Liver (tissue), 3 donors: ENCODE measurements at regions not wholly inside any gene's neighbourhood (a gene's known extent, or its start where the extent isn't known, plus 50 kb on each side); places are given as distances from the start of the nearest gene placed in this dataset.
"Not testable (repeated sequence)": the region's sequence is repeated elsewhere in the genome, so short reads cannot be mapped to it uniquely, and the experiment has no call there.

ENCODE experiments used
- EGR1 ChIP-seq, 2 donors: IDR thresholded peaks; 2 replicates each; pipeline ENCODE4 v1.6.1; 2016 to 2018; ENCODE audit warnings: antibody characterized with exemption in 2 of 2, low read depth in 2 of 2
- JUND ChIP-seq, 2 donors: IDR thresholded peaks; 2 replicates each; pipeline ENCODE4 v1.6.1; 2016; ENCODE audit warnings: antibody characterized with exemption in 2 of 2
- MAX ChIP-seq: IDR thresholded peaks from 2 replicates; pipeline ENCODE4 v1.6.1; 2016; ENCODE audit warnings: antibody characterized with exemption
- RAD21 ChIP-seq, 2 donors: IDR thresholded peaks; 2 replicates each; pipeline ENCODE4 v1.6.1; 2016; ENCODE audit warnings: antibody characterized with exemption in 2 of 2, mild to moderate bottlenecking in 2 of 2
- SP1 ChIP-seq: IDR thresholded peaks from 2 replicates; pipeline ENCODE4 v1.6.1; 2018; ENCODE audit warnings: antibody characterized with exemption, mild to moderate bottlenecking
- TAF1 ChIP-seq: conservative IDR thresholded peaks from 2 replicates; pipeline ENCODE4 v1.6.1; 2016; ENCODE audit warnings: antibody characterized with exemption, mild to moderate bottlenecking
- ZBTB33 ChIP-seq: IDR thresholded peaks from 2 replicates; pipeline ENCODE4 v1.6.1; 2016; ENCODE audit warnings: antibody characterized with exemption
- TF ChIP-seq, protein P1 (sequence below): fragments of 150-350 bp; IDR thresholded peaks from 2 replicates; pipeline ENCODE4 v1.5.1; 2017; ENCODE audit warnings: improper control_type of control experiment, low read depth, low read length; ENCODE audit not compliant: missing input control
- donor health status: healthy.
- donor health status: healthy.

- not testable (repeated sequence) for TF ChIP-seq MAX; TAF1; EGR1 (IDR thresholded peaks at IDR 0.05; ENCODE audit: low read depth in 2 of 2); ZBTB33; JUND (IDR thresholded peaks at IDR 0.05); RAD21 (IDR thresholded peaks at IDR 0.05); SP1
- TF ChIP-seq, protein P1, sequence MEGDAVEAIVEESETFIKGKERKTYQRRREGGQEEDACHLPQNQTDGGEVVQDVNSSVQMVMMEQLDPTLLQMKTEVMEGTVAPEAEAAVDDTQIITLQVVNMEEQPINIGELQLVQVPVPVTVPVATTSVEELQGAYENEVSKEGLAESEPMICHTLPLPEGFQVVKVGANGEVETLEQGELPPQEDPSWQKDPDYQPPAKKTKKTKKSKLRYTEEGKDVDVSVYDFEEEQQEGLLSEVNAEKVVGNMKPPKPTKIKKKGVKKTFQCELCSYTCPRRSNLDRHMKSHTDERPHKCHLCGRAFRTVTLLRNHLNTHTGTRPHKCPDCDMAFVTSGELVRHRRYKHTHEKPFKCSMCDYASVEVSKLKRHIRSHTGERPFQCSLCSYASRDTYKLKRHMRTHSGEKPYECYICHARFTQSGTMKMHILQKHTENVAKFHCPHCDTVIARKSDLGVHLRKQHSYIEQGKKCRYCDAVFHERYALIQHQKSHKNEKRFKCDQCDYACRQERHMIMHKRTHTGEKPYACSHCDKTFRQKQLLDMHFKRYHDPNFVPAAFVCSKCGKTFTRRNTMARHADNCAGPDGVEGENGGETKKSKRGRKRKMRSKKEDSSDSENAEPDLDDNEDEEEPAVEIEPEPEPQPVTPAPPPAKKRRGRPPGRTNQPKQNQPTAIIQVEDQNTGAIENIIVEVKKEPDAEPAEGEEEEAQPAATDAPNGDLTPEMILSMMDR, result not testable (repeated sequence)
Measured at GRCh38 chr2:91917602-91918001, 2953.6 kb upstream of the TEKT4 start.
